ENCODE measurements at regions not wholly inside any gene's neighbourhood (a gene's known extent, or its start where the extent isn't known, plus 50 kb on each side); places are given as distances from the start of the nearest gene placed in this dataset.

- TF ChIP-seq, protein P1, sequence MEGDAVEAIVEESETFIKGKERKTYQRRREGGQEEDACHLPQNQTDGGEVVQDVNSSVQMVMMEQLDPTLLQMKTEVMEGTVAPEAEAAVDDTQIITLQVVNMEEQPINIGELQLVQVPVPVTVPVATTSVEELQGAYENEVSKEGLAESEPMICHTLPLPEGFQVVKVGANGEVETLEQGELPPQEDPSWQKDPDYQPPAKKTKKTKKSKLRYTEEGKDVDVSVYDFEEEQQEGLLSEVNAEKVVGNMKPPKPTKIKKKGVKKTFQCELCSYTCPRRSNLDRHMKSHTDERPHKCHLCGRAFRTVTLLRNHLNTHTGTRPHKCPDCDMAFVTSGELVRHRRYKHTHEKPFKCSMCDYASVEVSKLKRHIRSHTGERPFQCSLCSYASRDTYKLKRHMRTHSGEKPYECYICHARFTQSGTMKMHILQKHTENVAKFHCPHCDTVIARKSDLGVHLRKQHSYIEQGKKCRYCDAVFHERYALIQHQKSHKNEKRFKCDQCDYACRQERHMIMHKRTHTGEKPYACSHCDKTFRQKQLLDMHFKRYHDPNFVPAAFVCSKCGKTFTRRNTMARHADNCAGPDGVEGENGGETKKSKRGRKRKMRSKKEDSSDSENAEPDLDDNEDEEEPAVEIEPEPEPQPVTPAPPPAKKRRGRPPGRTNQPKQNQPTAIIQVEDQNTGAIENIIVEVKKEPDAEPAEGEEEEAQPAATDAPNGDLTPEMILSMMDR (IDR thresholded peaks at IDR 0.05; ENCODE audit: low read depth, low read length, missing control alignments) = no peak
- in situ Hi-C loops (cut with HindIII; ENCODE audit: low sequenced_read_pairs) = no loop called here
- no peak overlapping the region for H3K4me3 ChIP-seq (ENCODE audit: low read depth, low read length)
- DNase-seq (ENCODE audit: low read depth) = no peak
Observed at GRCh38 chr1:30638086-30638485, 85.3 kb downstream of the MATN1 start.

GRCh38 chr1:30637183-30637980 is 86.0 kb downstream of the MATN1 start:
- DNase-seq (ENCODE audit: low read depth) = no peak
- TF ChIP-seq, protein P1 (IDR thresholded peaks at IDR 0.05; ENCODE audit: low read depth, low read length, missing control alignments) = no peak
- H3K4me3 ChIP-seq (ENCODE audit: low read depth, low read length) = no peak overlapping the region
- in situ Hi-C loops (cut with HindIII; ENCODE audit: low sequenced_read_pairs) = no loop called here

- no peak for DNase-seq (ENCODE audit: low read depth)
- TF ChIP-seq, protein P1 (IDR thresholded peaks at IDR 0.05; ENCODE audit: low read depth, low read length, missing control alignments) = no peak
- in situ Hi-C loops (cut with HindIII; ENCODE audit: low sequenced_read_pairs) = no loop called here
- H3K4me3 ChIP-seq (ENCODE audit: low read depth, low read length) = no peak overlapping the region
Observed at GRCh38 chr1:30636621-30637020, 86.8 kb downstream of the MATN1 start.

DNA sequence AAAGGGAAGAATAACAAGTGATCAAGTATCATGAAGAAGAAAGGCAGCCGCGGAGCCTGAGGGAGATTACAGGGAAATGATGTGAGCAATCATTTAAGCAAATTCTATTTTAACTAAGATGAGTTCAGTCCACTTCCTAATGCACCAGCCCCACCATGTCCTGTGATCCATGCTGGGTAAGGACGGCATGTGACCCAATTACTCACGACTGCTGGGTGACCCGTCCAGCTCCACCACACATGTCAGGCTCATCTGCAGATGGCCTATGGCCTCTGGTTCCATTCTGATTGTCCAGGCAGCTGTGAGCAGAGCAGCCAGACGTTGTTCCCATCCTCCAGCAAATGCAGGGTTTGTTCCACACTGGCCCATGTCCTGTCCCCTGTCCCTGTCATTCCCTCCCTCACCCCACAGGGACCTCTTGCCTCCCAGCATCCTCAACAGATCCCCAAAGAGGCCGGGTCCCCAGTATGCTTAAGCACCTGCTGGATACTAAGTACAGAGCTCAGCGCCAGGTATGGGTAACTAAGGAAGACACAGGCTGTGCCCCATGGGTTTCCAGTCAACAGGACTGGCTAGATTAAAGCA is 87.9 kb downstream of the MATN1 start:
- in situ Hi-C loops (cut with HindIII; ENCODE audit: low sequenced_read_pairs) = no loop called here
- no peak for DNase-seq (ENCODE audit: low read depth)
- H3K4me3 ChIP-seq (ENCODE audit: low read depth, low read length) = no peak overlapping the region
- TF ChIP-seq, protein P1 (IDR thresholded peaks at IDR 0.05; ENCODE audit: low read depth, low read length, missing control alignments) = no peak

DNA sequence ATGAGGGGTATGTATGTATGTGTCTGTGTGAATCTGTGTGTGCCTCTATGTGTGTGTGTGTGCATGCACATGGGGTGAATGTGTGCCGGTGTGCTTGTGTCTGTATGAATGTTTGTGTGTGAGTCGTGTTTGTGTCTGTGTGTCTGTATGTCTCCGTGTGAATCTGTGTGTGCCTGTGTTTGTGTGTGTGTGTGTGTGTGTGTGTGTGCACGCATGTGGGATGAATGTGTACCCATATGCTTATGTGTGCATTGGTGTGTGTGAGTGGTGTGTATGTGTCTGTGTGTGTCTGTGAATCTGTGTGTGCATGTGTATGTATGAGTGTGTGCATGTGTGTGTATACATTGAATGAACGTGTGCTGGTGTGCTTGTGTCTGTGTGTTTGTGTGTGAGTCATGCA is 88.9 kb downstream of the MATN1 start:
- TF ChIP-seq, protein P1 (IDR thresholded peaks at IDR 0.05; ENCODE audit: low read depth, low read length, missing control alignments) = no peak
- no peak overlapping the region for H3K4me3 ChIP-seq (ENCODE audit: low read depth, low read length)
- in situ Hi-C loops (cut with HindIII; ENCODE audit: low sequenced_read_pairs) = no loop called here
- DNase-seq (ENCODE audit: low read depth) = no peak

DNA sequence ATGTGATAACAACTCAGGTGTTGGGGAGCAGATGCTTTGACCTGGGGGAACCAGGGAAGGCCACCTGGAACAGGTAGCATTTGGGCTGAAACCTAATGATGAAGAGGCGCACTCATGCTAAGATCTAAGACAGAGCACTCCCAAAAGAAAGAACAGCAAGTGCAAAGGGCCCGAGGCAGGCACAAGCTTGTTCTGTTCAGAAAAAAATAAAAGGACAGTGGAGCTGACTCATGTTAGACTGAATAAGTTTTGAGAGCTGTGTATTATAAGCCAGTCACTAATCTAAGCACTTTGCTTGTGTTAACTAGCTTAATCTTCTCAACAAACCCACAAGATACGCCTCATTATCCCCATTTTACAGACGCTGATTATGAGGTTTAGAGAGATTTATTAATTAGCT is 90.1 kb downstream of the MATN1 start:
- no peak overlapping the region for H3K4me3 ChIP-seq (ENCODE audit: low read depth, low read length)
- DNase-seq (ENCODE audit: low read depth) = no peak
- in situ Hi-C loops (cut with HindIII; ENCODE audit: low sequenced_read_pairs) = no loop called here
- TF ChIP-seq, protein P1 (IDR thresholded peaks at IDR 0.05; ENCODE audit: low read depth, low read length, missing control alignments) = no peak
